ENCODE measurements at regions not wholly inside any gene's neighbourhood (a gene's known extent, or its start where the extent isn't known, plus 50 kb on each side); places are given as distances from the start of the nearest gene placed in this dataset.
A peak's percentile ranks its signal among the peaks of the same experiment; 100 is the strongest.

DNA sequence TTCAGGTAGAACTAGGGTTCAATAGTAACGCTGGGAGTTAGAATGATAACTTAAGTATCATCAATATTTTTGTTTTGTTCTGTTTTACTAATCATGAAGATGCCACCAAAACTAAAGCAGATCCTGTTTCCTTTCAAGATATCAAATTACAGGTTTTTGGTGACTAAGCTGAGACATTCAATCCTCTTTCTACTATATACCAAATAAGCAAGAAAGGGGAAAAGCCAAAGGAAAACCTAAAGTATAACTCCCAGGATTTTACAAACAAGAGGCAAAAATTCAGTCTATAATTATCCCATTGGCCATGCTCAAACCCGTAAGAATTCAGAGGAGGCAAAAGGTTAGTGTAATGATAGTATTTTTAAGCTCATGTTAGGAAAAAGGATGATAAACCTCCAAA lies 175.2 kb upstream of the CCDC150 start:
- Mint-ChIP-seq H3K9me3 (no peaks in the 10 kb centered on the region), H3K36me3 (no peaks in the 10 kb centered on the region), H3K4me1 (ENCODE audit: unreplicated experiment) (no peaks in the 10 kb centered on the region), H3K27ac (no peak overlapping the region), H3K4me3 (no peak overlapping the region), H3K27me3 (no peaks in the 10 kb centered on the region)
- TF ChIP-seq, protein P1, sequence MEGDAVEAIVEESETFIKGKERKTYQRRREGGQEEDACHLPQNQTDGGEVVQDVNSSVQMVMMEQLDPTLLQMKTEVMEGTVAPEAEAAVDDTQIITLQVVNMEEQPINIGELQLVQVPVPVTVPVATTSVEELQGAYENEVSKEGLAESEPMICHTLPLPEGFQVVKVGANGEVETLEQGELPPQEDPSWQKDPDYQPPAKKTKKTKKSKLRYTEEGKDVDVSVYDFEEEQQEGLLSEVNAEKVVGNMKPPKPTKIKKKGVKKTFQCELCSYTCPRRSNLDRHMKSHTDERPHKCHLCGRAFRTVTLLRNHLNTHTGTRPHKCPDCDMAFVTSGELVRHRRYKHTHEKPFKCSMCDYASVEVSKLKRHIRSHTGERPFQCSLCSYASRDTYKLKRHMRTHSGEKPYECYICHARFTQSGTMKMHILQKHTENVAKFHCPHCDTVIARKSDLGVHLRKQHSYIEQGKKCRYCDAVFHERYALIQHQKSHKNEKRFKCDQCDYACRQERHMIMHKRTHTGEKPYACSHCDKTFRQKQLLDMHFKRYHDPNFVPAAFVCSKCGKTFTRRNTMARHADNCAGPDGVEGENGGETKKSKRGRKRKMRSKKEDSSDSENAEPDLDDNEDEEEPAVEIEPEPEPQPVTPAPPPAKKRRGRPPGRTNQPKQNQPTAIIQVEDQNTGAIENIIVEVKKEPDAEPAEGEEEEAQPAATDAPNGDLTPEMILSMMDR (conservative IDR thresholded peaks at IDR 0.05), result no peak
- no peak for DNase-seq (ENCODE audit: extremely low spot score, unreplicated experiment)

GRCh38 chr2:196466581-196466980 lies 172.9 kb upstream of the CCDC150 start:
- TF ChIP-seq, protein P1 (conservative IDR thresholded peaks at IDR 0.05), result no peak
- H3K36me3 Mint-ChIP-seq, result no peaks in the 10 kb centered on the region
- no peaks in the 10 kb centered on the region for H3K4me1 Mint-ChIP-seq (ENCODE audit: unreplicated experiment)
- no peaks in the 10 kb centered on the region for H3K27me3 Mint-ChIP-seq
- DNase-seq (ENCODE audit: extremely low spot score, unreplicated experiment), result no peak
- no peak overlapping the region for H3K27ac Mint-ChIP-seq
- H3K9me3 Mint-ChIP-seq, result no peaks in the 10 kb centered on the region
- H3K4me3 Mint-ChIP-seq, result no peak overlapping the region

GRCh38 chr2:196468394-196468793 lies 171.1 kb upstream of the CCDC150 start:
- H3K27me3 Mint-ChIP-seq, result no peaks in the 10 kb centered on the region
- no peak overlapping the region for H3K4me3 Mint-ChIP-seq
- TF ChIP-seq, protein P1 (conservative IDR thresholded peaks at IDR 0.05), result peak; percentile 23
- no peaks in the 10 kb centered on the region for H3K9me3 Mint-ChIP-seq
- DNase-seq (ENCODE audit: extremely low spot score, unreplicated experiment), result no peak
- no peaks in the 10 kb centered on the region for H3K36me3 Mint-ChIP-seq
- no peaks in the 10 kb centered on the region for H3K4me1 Mint-ChIP-seq (ENCODE audit: unreplicated experiment)
- H3K27ac Mint-ChIP-seq, result no peak overlapping the region

DNA sequence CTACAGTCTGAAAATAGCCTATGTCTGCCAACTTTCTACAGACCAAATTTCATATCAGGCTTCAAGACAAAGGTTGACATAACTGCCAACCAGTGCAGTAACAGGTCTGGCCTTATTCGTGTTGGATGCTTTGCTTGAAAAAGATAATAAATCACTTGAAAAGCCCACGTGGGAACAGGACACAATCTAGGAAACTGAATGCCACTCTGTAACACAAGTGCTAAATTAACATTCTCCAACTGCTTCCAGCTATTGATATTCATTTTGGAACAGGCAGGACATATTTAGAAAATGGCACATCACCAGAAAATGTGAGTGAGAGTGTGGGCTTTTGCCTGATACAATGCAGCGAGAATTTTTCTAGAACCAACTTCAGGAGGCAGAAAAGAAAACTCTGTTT lies 165.9 kb upstream of the CCDC150 start:
- peaks cover 3% of the 10 kb centered on the region for H3K4me1 Mint-ChIP-seq (ENCODE audit: unreplicated experiment)
- H3K9me3 Mint-ChIP-seq, result no peaks in the 10 kb centered on the region
- TF ChIP-seq, protein P1 (conservative IDR thresholded peaks at IDR 0.05), result no peak
- H3K36me3 Mint-ChIP-seq, result no peaks in the 10 kb centered on the region
- H3K27ac Mint-ChIP-seq, result no peak overlapping the region
- no peak overlapping the region for H3K4me3 Mint-ChIP-seq
- no peak for DNase-seq (ENCODE audit: extremely low spot score, unreplicated experiment)
- no peaks in the 10 kb centered on the region for H3K27me3 Mint-ChIP-seq

DNA sequence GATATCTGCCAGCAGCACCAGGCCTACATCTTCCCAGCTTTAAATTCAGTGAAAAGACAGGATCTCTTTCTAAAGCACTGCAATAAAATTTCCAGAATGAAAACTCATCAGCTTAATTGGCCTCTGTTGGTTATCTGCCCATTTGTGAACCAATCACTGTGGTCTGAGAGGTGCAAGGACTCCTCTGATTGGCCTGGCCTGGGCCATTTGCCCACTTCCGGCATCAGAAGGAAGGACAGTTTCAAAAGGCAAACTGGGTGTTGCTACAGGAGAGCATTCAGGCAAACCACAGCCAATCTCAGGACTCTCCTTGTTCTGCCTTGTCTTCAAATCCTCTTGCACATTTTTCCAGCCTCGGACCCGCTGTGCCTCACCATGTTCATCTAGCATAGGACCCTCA lies 163.9 kb upstream of the CCDC150 start:
- Mint-ChIP-seq H3K36me3 (no peaks in the 10 kb centered on the region), H3K27ac (no peak overlapping the region), H3K27me3 (peaks cover 3% of the 10 kb centered on the region), H3K4me3 (no peak overlapping the region), H3K9me3 (no peaks in the 10 kb centered on the region), H3K4me1 (ENCODE audit: unreplicated experiment) (peaks cover 3% of the 10 kb centered on the region)
- no peak for DNase-seq (ENCODE audit: extremely low spot score, unreplicated experiment)
- TF ChIP-seq, protein P1 (conservative IDR thresholded peaks at IDR 0.05), result no peak

DNA sequence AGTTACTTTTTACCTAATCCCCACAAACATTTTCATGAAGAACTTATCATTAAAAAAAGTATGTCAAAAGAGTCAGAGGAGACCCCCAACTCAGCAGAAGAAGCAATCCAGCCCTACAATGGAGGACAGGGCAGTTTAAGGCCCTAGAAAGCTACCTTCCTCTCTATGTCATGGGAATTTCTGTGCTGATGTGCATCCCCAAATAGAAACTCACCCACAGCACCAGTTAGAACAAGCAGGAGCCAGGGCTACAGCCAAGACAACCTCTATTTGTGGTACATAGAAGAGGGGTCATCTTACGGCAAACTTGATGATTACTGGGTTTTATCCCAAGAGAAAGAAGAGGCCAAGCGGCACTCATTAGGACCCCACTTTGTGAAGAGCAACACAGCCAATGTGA lies 160.9 kb upstream of the CCDC150 start:
- H3K27me3 Mint-ChIP-seq, result peaks cover 3% of the 10 kb centered on the region
- TF ChIP-seq, protein P1 (conservative IDR thresholded peaks at IDR 0.05), result no peak
- no peak for DNase-seq (ENCODE audit: extremely low spot score, unreplicated experiment)
- no peak overlapping the region for H3K4me3 Mint-ChIP-seq
- no peaks in the 10 kb centered on the region for H3K9me3 Mint-ChIP-seq
- peaks cover 2% of the 10 kb centered on the region for H3K4me1 Mint-ChIP-seq (ENCODE audit: unreplicated experiment)
- H3K36me3 Mint-ChIP-seq, result no peaks in the 10 kb centered on the region
- no peak overlapping the region for H3K27ac Mint-ChIP-seq

All from type B pancreatic cell (in vitro differentiated cells).